Ishikawa (cell line): ENCODE measurements at regions not wholly inside any gene's neighbourhood (a gene's known extent, or its start where the extent isn't known, plus 50 kb on each side); places are given as distances from the start of the nearest gene placed in this dataset.

Source experiments
- CEBPB ChIP-seq: IDR thresholded peaks from 2 replicates; pipeline ENCODE4 v1.6.1; 2012
- CREB1 ChIP-seq: IDR thresholded peaks from 2 replicates; pipeline ENCODE4 v1.6.1; 2012; ENCODE audit warnings: low read depth
- EP300 ChIP-seq: IDR thresholded peaks from 2 replicates; pipeline ENCODE4 v1.6.1; 2012; ENCODE audit warnings: borderline replicate concordance
- FOXM1 ChIP-seq: IDR thresholded peaks from 2 replicates; pipeline ENCODE4 v1.6.1; 2012; ENCODE audit warnings: low read depth, borderline replicate concordance
- TAF1 ChIP-seq: IDR thresholded peaks from 2 replicates; pipeline ENCODE4 v1.6.1; 2012; ENCODE audit warnings: low read depth, mild to moderate bottlenecking
- TEAD4 ChIP-seq: IDR thresholded peaks from 2 replicates; pipeline ENCODE4 v1.6.1; 2012
- YY1 ChIP-seq: IDR thresholded peaks from 2 replicates; pipeline ENCODE4 v1.6.1; 2012; ENCODE audit warnings: low read depth
- ZBTB7A ChIP-seq: IDR thresholded peaks from 2 replicates; pipeline ENCODE4 v1.6.1; 2012; ENCODE audit warnings: low read depth
- TF ChIP-seq, protein P1 (sequence below): IDR thresholded peaks from 2 replicates; pipeline ENCODE4 v1.6.1; 2012

DNA sequence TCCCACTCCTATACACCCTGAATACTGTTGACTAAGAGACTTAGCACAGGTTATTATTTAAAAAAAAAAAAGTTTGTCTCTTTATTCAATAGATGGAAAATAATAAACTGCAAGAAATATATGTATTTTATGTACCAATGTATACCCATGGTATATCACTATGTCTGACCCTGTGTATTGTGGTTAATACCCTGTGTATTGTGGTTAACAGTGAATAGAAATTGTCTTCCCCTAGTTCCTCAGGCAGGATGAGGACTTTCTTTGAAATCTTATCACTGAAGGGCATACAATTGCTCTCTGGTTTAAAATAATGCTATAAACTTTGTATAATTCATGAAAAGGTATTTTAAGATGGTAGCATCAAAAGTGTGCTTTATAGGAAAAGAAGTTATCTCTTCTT lies 80.0 kb upstream of the TMEM106B start:
- TF ChIP-seq CREB1 = no peak
- TF ChIP-seq ZBTB7A = no peak
- TF ChIP-seq, protein P1, sequence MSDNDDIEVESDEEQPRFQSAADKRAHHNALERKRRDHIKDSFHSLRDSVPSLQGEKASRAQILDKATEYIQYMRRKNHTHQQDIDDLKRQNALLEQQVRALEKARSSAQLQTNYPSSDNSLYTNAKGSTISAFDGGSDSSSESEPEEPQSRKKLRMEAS = no peak
- TF ChIP-seq FOXM1 = no peak
- TF ChIP-seq YY1 = no peak
- TF ChIP-seq EP300 = no peak
- no peak for TF ChIP-seq CEBPB
- TF ChIP-seq TAF1 = no peak
- TF ChIP-seq TEAD4 = no peak
